ENCODE measurements at regions not wholly inside any gene's neighbourhood (a gene's known extent, or its start where the extent isn't known, plus 50 kb on each side); places are given as distances from the start of the nearest gene placed in this dataset.

- no peak for DNase-seq
Observed at GRCh38 chrX:88424541-88424940, 322.5 kb upstream of the CPXCR1 start.

GRCh38 chrX:88425739-88426138, 321.3 kb upstream of the CPXCR1 start:
- no peak for DNase-seq

GRCh38 chrX:88437563-88437962, 309.5 kb upstream of the CPXCR1 start:
- no peak for DNase-seq

- DNase-seq, result no peak
Observed at GRCh38 chrX:88438209-88438608, 308.8 kb upstream of the CPXCR1 start.

- DNase-seq, result no peak
Observed at GRCh38 chrX:88439935-88440334, 307.1 kb upstream of the CPXCR1 start.
